OCI-LY7 (cell line): ENCODE measurements at regions not wholly inside any gene's neighbourhood (a gene's known extent, or its start where the extent isn't known, plus 50 kb on each side); places are given as distances from the start of the nearest gene placed in this dataset.

Experiments used
- CTCF ChIP-seq: fragments of 200-600 bp; sonication (generic); conservative IDR thresholded peaks from 2 replicates; pipeline ENCODE4 v1.5.1; 2014; ENCODE audit warnings: mild to moderate bottlenecking, antibody characterized with exemption, low read length, moderate library complexity, mixed read lengths
- EZH2phosphoT487 ChIP-seq: fragments of 200-600 bp; sonication (generic); IDR thresholded peaks from 2 replicates; pipeline ENCODE4 v1.6.1; 2018; ENCODE audit warnings: low read depth, borderline replicate concordance, mild to moderate bottlenecking, mixed run types, antibody characterized with exemption, low read length, moderate library complexity, mixed read lengths

GRCh38 chr5:145403992-145404391 is 431.1 kb downstream of the PRELID2 start:
- no peak for TF ChIP-seq CTCF
- no peak for TF ChIP-seq EZH2phosphoT487
